ENCODE measurements at regions not wholly inside any gene's neighbourhood (a gene's known extent, or its start where the extent isn't known, plus 50 kb on each side); places are given as distances from the start of the nearest gene placed in this dataset.

DNA sequence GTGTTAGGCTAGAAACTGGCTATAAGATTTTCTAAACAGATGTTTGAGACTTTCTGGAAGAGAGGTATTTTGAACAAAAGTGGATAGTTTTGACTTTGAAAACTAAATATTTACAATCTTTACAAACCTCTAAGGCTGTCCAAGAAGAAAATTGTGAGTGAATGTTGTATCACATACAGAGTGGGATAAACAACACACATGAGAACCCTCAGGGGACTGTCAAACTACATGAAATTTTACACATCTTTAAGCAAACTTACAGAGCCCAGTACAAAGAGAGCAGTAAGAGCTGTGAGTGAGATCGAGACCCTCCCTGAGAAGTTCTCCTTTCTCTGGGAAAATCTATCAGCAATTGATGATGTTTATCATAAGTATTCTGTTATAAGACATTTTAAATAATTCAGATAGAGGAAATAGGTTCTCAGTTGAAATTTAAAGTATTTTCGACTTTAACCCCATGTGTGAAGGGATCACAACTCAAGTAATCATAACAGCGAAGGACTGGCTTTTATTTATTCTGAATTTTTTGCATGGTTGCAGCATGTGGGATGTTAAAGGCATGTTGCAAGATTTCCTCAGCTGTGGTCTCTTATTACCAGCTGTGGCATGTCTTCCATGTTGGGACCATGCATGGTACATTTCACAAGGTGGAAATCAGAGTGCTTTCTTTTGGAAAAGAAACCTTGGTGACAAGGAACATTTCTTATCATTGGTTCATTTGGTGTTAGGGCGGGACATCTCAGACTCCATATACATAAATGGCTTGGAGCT lies 264.0 kb upstream of the PRICKLE1 start:
- DNase-seq: no peak

DNA sequence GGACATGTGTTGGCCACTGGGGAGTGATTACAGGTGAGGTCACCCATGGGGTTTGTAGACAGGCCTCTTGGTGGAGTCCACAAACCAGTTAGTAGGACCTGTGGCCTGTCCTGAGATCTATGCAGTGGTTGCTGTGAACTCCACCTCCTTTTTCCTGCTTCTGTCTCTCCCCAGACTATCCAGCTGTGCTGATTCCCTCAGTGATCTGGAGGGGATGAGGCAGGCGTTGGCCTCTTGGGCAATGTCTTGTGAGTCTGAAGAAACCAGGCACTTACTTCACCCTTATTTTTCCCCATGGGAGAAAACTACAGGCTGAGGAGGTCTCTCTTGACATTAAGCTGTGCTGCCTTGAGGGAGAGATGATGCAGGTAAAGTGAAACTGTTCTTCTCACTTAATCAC lies 257.2 kb upstream of the PRICKLE1 start:
- no peak for DNase-seq

DNA sequence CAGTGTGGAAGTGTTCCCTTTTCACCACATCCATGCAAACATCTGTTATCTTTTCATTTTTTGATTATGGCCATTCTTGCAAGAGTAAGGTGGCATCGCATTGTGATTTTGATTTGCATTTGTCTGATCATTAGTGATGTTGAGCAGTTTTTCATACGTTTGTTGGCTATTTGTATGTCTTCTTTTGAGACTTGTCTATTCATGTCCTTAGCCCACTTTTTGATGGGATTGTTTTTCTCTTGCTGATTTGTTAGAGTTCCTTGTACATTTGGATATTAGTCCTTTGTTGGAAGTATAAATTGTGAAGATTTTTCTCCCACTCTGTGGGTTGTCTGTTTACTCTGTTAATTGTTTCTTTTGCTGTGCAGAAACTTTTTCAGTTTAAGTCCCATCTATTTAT lies 244.5 kb upstream of the PRICKLE1 start:
- no peak for DNase-seq

DNA sequence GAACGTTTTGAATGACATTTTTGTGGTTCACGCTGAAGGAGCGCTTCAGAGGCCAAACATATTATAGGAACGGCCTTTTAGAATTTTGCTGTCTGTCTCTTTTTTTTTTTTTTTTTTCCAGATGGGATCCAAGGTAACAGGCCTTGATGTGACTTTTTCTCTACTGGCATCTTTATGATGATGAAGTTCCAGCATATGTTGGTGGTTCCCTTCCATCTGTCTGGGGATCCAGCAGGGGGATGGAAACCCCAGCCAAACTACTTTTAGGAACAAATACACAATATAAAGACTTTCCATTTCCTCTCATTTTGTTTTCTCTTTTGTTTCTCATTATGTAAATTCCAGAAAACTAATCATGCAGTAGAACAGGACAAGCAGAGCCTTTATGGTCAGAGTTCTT lies 239.3 kb upstream of the PRICKLE1 start:
- DNase-seq: no peak

DNA sequence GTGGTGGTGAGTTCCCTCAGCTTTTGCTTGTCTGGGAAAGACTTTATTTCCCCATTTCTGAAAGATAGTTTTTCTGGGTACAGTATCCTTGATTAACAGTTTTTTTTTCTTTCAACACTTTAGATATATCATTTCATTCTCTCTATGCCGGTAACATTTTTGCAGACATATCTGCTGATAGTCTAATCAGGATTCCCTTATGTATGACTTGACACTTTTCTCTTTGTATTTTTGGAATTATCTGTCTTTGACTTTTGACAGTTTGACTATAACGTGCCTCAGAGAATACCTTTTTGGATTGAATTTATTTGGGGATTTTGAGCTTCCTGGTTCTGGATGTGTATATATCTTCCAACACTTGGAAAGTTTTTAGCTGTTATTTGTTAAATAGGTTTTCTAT lies 234.8 kb upstream of the PRICKLE1 start:
- DNase-seq: no peak

DNA sequence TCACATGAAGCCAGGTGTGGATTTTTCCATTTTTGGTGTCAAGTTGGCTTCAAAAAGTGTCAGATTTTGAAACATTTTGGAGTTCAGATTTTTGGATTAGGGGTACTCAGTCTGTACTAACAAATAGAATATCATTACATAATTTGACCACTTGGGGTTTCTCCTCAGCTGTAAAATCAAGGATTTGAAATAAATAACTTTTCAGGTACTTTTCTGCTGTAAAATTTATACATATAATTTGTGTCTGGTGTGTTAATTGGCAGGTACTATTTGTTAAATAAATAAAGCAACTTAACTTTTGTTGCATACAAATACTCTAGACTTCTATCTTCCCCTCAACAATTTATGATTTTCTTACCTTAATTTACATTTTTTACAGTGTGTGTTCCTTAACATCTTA lies 234.1 kb upstream of the PRICKLE1 start:
- DNase-seq: no peak

DNA sequence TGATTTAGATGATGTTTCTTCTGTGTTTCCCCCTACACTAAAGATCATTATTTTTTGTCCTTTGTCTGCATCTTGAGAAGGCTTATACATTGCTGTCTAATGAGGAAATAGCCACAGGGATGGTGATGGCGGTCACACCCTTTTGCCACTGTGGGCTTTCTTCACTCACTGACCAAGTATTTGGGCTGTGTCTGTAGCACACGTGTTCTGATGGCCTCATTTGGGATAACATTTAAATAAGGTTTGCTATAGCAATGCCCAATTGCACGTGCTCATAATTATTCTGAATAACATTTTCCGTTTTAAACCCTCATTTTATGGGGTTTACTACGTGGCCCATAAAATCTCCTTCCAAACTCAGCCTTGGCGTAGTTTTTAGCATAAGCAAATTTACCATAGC lies 230.3 kb upstream of the PRICKLE1 start:
- DNase-seq: no peak

DNA sequence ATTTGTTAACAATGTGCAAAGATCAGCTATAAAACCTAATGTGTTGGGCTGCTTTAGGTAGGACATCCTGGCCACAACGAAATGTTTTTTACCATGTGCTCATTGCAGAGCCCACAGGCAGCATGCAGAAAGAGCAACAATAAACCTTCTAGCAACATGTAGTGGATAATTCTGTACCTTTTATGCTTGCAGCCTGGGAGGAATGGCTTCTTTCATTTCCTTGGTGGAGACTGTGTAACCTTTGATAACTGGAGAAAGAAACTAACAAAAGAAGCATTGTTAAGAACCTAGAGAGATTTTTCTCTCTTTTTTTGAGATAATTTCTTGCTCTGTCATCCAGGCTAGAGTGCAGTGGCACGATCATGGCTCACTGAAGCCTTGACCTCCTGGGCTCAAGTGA lies 225.5 kb upstream of the PRICKLE1 start:
- DNase-seq: no peak

DNA sequence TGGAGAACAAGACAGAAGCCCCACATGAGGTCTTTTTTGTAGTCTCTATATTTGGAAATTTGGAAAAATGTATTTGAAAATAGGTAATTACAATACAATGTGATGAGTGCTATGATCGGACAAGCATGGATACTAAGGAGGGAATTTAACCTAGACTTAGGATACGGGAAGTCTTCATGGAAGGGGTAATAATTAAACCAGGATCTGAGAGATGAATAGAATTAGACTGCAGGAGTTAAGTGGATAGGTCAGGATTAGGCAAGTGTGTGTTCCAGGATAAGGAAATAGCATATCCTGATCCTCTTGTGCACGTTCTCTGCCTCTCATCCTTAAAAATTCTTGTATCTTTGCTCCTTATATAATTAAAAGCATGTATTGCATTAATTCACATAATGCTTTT lies 223.3 kb upstream of the PRICKLE1 start:
- DNase-seq: no peak

DNA sequence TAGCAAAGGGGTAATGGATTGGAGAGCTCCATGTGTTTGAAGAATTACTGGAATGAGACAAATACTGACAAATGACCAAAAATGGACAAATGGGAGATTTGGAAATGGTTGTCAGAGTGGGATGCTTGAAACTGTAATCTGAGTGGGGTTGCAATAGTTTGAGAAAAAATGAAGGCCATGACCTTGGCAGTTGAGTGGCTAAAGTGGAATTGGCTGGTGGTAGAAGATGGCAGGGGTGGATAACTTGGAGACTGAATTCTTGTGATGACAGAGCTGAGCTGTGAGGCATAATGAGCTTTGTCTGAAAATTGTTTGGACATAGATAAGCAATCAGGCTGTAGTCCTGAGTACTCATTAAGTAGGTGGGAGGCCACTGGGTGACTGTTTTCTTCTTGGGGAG lies 222.5 kb upstream of the PRICKLE1 start:
- no peak for DNase-seq

DNA sequence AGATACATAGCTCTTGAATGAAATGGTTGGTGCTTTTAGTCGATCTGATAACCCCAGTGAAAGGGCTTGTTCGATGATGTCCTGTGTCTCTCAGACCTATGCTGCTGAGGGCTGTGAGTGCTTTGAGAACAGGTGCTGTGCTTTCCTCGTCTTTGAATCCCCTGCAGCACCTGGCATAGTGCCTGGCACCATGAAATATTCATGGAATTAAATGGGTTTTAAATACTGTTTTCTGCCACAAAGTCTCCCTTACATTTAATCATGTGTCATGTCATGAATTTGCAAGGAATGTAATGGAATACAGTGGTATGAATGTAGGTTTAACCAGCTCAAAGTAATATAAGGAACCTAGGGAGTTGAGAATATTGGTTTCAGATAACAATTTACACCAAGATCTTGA lies 220.5 kb upstream of the PRICKLE1 start:
- no peak for DNase-seq

DNA sequence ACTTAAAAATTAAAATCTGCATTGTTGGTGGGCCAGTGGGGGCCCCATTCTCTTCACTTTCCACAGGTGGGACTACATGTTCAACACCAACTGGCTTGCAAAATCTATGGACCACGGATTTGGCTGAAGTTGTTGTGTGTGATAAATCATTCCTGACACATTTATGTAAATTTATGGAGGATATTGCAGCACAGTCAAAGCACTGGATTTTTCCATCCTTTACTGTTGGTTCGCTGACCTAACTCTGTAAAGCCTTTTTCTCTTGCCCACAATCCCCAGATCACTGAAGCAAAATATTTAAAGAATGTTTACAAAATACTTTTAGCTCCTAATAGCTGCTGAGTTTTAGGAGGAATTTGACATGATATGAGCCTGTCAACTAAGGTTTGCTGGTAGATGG lies 219.7 kb upstream of the PRICKLE1 start:
- no peak for DNase-seq

DNA sequence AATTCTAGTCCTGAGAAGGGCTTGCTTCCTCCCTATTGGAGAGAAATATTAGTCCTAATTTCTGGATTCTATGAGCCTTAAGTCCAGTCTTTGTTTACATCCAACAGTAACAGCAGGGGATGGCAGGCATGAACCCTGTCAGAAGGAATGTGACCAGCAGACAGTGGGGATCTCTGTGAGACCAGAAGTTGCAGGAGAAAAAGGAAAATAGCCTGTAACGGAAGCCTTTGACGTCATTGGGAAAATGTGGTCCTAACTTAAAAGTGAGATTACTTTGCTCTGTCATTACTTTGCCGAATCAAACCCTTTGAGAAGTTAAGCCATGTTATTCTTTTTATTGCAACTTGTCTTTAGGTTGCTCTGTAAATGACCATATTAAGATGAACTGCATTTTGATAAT lies 218.2 kb upstream of the PRICKLE1 start:
- DNase-seq: no peak

DNA sequence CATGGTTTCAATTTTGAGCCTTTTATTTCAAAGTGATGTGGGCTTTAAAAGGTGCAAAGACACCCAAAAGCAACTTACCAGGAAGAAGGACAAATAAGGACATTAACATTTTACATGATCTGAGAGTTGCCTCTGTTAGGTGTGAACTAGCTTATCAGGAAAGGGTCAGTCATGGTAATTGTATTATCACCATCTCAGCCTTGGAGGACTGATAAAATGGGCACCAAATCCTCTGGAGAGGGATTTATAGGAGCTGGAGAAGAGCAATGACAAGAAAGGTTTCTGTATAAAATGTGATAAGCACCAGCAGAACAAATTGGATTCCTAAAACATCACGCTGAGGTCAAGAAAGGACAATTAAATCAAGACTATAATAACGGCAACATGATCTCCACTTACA lies 217.7 kb upstream of the PRICKLE1 start:
- DNase-seq: no peak

DNA sequence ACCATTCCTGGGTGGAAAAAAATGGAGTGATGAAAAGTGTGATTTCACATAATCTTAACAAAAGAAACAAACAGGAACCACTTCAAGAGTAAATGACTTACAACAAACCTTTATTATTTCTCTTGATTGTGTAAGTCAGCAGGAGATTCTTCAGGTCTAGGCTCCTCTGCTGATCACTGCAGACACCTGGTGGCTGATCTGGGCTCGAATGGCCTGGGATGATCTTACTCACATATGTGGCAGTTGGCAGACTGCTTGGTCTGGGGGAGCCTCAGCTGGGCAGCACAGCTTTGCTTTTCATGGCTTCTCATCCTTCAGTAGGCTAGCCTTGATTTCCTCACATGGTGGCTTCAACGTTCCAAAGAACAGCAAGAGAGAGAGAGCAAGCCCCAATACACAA lies 215.4 kb upstream of the PRICKLE1 start:
- no peak for DNase-seq

DNA sequence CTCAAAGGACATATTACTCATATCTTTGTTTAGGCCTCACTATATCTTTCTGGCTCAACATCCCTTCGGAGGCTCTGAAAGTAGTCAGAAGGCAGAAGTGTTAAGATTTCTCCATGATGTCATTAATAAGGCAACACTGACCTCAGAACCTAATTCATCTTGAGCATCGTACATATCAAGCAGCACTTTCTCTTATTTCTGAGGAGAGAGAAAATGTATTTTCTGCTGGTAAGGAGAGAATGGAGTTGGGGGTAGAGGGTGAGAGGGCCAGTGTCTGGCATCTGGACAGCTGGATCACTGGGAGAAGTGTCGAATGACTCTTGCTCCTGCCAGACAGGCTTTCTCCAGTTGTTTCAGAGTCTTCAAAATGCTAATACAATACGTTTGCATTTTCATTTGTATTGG lies 213.2 kb upstream of the PRICKLE1 start:
- no peak for DNase-seq

DNA sequence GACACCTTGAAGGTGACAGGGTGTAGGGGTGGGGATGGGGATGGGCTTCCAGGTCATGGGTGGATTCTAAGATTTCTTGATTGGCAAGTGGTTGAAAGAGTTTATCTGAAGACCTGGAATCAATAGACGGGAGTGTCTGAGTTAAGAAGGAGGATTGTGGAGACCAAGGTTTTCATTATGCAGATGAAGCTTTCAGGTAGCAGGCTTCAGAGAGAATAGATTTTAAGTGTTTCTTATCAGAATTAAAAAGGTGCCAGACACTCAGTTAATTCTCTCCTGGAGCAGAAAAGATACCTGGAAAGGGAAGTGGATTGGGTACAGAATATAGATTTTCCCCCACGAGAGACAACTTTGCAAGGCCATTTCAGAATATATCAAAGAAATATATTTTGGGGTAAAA lies 211.7 kb upstream of the PRICKLE1 start:
- no peak for DNase-seq

DNA sequence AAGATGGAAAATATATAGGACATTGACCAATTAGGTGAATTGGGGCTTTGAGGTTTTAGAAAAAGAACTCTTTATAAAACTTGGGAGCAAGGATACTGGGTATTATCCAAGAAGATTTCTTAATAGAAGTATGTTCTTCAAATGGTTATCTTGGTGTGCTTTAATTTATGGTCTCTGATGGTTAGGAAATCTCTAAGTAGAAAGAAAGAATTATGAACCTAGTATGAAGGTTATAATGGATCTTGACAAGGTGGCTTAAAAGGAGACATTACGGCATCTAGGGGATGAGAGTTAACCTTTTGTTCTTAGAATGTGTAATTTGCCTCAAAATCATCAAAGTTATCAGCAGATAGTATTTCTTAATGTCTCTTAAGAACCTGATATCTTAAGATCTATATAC lies 210.4 kb upstream of the PRICKLE1 start:
- DNase-seq: no peak

DNA sequence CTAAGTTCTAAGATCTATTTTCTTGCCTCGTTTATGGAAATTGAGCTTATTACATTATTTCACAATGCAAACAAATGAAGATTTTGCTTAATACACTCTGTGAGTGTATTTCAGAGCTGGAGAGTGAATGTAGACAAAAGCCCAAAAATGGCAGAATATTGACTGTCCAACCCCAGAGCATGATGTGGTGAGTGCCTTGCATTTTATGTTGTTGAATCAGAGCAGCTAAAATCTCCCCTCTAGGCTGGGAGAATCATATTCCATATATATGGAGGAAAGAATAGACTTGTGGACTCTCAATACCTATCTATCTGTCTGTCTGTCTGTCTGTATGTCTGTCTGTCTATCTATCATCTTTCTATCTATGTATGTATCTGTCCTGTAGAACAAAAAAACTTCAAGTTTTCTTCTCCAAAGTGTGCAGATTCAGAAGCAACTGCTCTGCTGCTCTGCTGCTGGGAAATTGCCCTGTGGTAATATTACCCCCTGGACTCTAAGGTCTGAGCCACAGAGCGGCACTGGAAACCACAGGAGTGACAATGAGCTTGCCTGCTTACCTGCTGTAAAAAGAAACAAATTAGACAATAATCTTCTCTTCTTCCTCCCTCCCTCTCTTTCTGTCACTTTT lies 209.4 kb upstream of the PRICKLE1 start:
- DNase-seq: no peak

DNA sequence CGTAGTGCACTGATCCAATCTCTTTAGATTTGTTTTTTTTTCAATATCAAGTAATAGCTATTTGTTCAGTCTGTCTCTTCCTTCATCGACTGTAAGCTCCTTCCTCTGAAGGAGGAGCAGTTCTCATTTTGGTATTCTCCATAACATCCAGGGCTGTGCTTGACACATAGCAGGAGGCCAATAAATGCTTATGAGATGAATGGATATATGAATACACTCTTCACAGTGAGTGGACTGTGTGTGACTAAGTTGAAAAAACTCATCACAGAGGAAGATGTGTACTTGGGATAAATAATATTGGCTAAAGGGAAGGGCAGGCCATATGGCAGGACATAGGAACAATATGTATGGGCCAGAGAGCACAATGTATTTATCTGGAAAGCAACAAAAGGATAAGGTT lies 205.3 kb upstream of the PRICKLE1 start:
- no peak for DNase-seq

DNA sequence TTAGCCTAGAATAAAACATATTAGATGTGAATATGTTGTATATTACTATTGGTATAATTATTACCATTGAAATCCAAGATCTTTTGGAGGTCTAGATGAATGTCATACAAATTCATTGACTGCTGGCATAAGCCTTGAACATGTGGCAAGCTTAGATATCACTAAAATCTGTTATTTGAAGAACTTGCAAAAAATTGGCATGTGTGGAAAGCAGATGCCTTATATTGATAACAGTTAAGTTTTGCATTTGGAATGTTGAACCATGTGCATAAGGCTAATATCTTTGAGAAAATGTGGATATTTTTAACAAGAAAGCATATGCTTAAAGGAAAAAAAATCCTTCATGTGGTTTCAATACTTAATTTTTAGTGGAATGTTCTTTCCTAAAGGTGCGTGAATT lies 203.6 kb upstream of the PRICKLE1 start:
- DNase-seq: no peak

DNA sequence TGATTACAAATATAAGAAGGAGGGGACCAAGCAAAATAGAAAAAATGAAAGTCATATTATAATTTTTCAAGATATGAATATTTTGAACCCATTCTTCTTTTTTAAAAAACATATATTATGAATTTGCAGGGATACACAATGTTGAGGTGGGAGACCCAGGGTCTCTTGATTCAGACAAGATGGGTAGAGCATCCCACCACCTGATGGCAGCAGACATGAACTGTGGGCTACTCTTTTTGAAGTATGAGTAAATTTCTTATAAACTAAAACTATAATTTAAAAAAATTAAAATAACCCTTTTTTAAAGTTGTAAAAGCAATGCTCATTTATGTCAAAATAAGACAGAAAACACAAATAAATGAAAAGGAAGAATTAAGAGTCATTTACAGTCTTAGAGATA lies 202.7 kb upstream of the PRICKLE1 start:
- DNase-seq: no peak

DNA sequence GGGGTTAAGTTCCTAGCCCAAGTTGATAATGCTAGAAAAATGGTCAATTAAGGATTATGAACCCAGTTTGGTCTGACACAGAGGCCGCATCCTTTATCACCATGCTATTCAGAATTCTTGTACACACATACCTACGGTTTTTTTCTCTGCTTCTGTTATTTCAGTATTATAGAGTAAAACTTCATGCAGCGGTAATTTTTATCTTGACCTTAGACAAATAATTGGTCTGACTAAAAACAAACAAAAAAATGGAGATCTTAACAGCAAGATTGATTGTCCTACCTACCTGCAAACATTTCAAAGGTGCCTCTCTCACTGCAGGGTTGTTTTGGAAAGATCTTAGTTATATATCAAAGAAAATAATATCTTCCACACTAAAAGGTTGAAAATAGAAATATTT lies 201.9 kb upstream of the PRICKLE1 start:
- DNase-seq: no peak

DNA sequence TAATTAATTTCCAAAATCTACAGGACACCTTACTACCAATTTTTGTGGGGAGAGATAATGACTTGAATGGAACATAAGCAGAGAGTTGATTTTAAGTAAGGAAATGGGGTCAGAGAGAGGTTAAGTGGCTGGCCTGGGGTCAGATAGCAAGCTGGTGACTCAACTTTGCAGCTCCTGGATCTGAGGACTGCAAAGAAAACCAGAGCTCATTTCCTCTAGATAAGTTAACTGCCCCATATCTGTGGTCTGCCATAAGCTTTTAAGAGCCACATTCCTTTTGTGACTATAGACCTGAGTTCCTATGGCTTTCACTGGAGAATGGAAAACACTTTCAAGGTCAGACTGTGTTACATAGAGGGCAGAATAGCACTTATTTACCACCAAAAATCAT lies 201.2 kb upstream of the PRICKLE1 start:
- DNase-seq: no peak
